HepG2 (cell line): ENCODE measurements at regions not wholly inside any gene's neighbourhood (a gene's known extent, or its start where the extent isn't known, plus 50 kb on each side); places are given as distances from the start of the nearest gene placed in this dataset.

Experiments
- ATAC-seq: fragments of 200-7000 bp; cut with Tn5 transposase; 3 replicates; pipeline ENCODE4 v1.9.1; 2020; ENCODE audit warnings: mild to moderate bottlenecking, moderate library complexity
- BruUV-seq: library from RNA; stranded (reverse); fragments of 400-500 nt; replicated peaks from 2 replicates; lab custom pipeline; 2021; lab: Mats Ljungman, UMichigan
- CTCF ChIA-PET: fragments of 300-600 bp; formaldehyde crosslinking; extraction: SDS; loops from one replicate; lab custom pipeline; 2021; ENCODE audit warnings: low total read pairs, inconsistent platforms, low intra/inter-chr PET ratio; lab: Yijun Ruan, JAX
- POLR2A ChIA-PET: fragments of 350-600 bp; sonication (Branson Sonifier 250); formaldehyde crosslinking; loops from one replicate; lab custom pipeline; 2020; ENCODE audit warnings: antibody characterized with exemption, inconsistent platforms; lab: Yijun Ruan, JAX
- DNase-seq: peaks from one replicate; pipeline ENCODE4 v3.0.0-alpha.2; 2015; ENCODE audit warnings: low spot score
- FAIRE-seq: peaks from 3 replicates; lab custom pipeline; 2011; peaks lifted over from hg19 to GRCh38; lab: Jason Lieb, UNC
- H2AFZ ChIP-seq: one replicate; pipeline ENCODE4 v1.6.1; 2011; ENCODE audit warnings: low read length, inconsistent platforms
- H3K27ac ChIP-seq: fragments of 300-600 bp; 3 replicates; pipeline ENCODE4 v1.8.0; 2011; ENCODE audit warnings: mixed run types, mild to moderate bottlenecking, mixed read lengths, low read length, inconsistent platforms; ENCODE audit not compliant: insufficient read depth; ENCODE audit errors: extremely low read length
- H3K27me3 ChIP-seq, 2 experiments: fragments of 200-600 bp in 1 of 2; 2 replicates in 1 of 2; 3 replicates in 1 of 2; pipeline versions ENCODE4 v1.6.0 to v1.8.0; 2011; ENCODE audit warnings: low read length in 2 of 2, mild to moderate bottlenecking in 2 of 2, moderate library complexity in 2 of 2, inconsistent platforms in 1 of 2; ENCODE audit not compliant: insufficient read depth in 2 of 2, control insufficient read depth in 1 of 2
- H3K36me3 ChIP-seq, 2 experiments: fragments of 200-600 bp in 1 of 2; replicated peaks in 1 of 2; 2 replicates in 1 of 2; 3 replicates in 1 of 2; pipeline versions ENCODE4 v1.5.1 to v1.8.0; 2011; ENCODE audit warnings: low read length in 2 of 2, inconsistent platforms in 1 of 2; ENCODE audit not compliant: insufficient read depth in 2 of 2, control insufficient read depth in 1 of 2
- H3K4me1 ChIP-seq: 2 replicates; pipeline ENCODE4 v1.5.1; 2012; ENCODE audit warnings: low read length, inconsistent platforms; ENCODE audit not compliant: insufficient read depth
- H3K4me2 ChIP-seq: 2 replicates; pipeline ENCODE4 v1.6.0; 2011; ENCODE audit warnings: low read depth, low read length, inconsistent platforms
- H3K4me3 ChIP-seq, 3 experiments: fragments of 200-600 bp in 1 of 3; sonication (generic), shearing (Covaris generic) in 1 of 3; replicated peaks in 1 of 3; 2 replicates each; pipeline ENCODE4 v1.5.1; 2011 to 2016; ENCODE audit warnings: low read length in 3 of 3, inconsistent platforms in 2 of 3, low read depth in 2 of 3, mild to moderate bottlenecking in 2 of 3, control low read depth in 1 of 3, mixed read lengths in 1 of 3; ENCODE audit not compliant: insufficient read depth in 1 of 3
- H3K79me2 ChIP-seq: one replicate; pipeline ENCODE4 v1.6.1; 2011; ENCODE audit warnings: low read length, inconsistent platforms; ENCODE audit not compliant: insufficient read depth
- H3K9ac ChIP-seq: 2 replicates; pipeline ENCODE4 v1.6.0; 2011; ENCODE audit warnings: mild to moderate bottlenecking, low read depth, low read length, inconsistent platforms; ENCODE audit not compliant: insufficient read depth
- H3K9me3 ChIP-seq: 2 replicates; pipeline ENCODE4 v1.5.1; 2012; ENCODE audit warnings: mild to moderate bottlenecking, low read length
- H4K20me1 ChIP-seq: 2 replicates; pipeline ENCODE4 v1.6.0; 2011; ENCODE audit warnings: inconsistent platforms, mild to moderate bottlenecking, low read length, moderate library complexity; ENCODE audit not compliant: insufficient read depth
- KDM4B ChIP-seq: sonication (generic); formaldehyde crosslinking; IDR thresholded peaks from 2 replicates; pipeline ENCODE4 v1.4.0; 2020; ENCODE audit warnings: missing genetic modification reagents
- KIAA2018 ChIP-seq: sonication (generic); formaldehyde crosslinking; IDR thresholded peaks from 2 replicates; pipeline ENCODE4 v1.5.0; 2020; ENCODE audit warnings: mild to moderate bottlenecking, missing genetic modification reagents, borderline replicate concordance
- LRRFIP1 ChIP-seq: sonication (generic); formaldehyde crosslinking; conservative IDR thresholded peaks from 2 replicates; pipeline ENCODE4 v1.4.0; 2020; ENCODE audit warnings: missing genetic modification reagents
- RCOR2 ChIP-seq: IDR thresholded peaks from 2 replicates; pipeline ENCODE4 v1.6.1; 2016; ENCODE audit warnings: missing biosample characterization, missing genetic modification reagents
- TP53 ChIP-seq: sonication (generic); formaldehyde crosslinking; conservative IDR thresholded peaks from 2 replicates; pipeline ENCODE4 v1.4.0; 2020; ENCODE audit warnings: missing genetic modification reagents
- ZNF614 ChIP-seq: IDR thresholded peaks from 2 replicates; pipeline ENCODE4 v1.6.1; 2018; ENCODE audit warnings: missing biosample characterization, missing genetic modification reagents, inconsistent platforms, borderline replicate concordance
- ZNF816 ChIP-seq: sonication (generic); formaldehyde crosslinking; IDR thresholded peaks from 2 replicates; pipeline ENCODE4 v1.8.0; 2022; ENCODE audit warnings: missing genetic modification reagents, mild to moderate bottlenecking, borderline replicate concordance
- WGBS: methylation state at CpG from one replicate; pipeline ENCODE4 v1.1.6; 2017; ENCODE audit warnings: low lambda C conversion rate; 5-methylcytosine and 5-hydroxymethylcytosine counted together
- in situ Hi-C: cut with HindIII; loops from 2 replicates; pipeline ENCODE4 v1.10.0; 2017; ENCODE audit warnings: low pct_unique_long_range_greater_than_20kb; ENCODE audit not compliant: extremely low pct_ligation_motif_present
- intact Hi-C: fragments of 100-400 bp; cut with micrococcal nuclease; formaldehyde crosslinking; loops from one replicate; pipeline ENCODE4 v1.10.0; 2022; ENCODE audit not compliant: unreplicated experiment
- TF ChIP-seq, protein P1 (sequence below): sonication (generic); formaldehyde crosslinking; IDR thresholded peaks from 2 replicates; pipeline ENCODE4 v1.5.1; 2020; ENCODE audit warnings: mild to moderate bottlenecking, missing genetic modification reagents, borderline replicate concordance

GRCh38 chr6:12383448-12383847 lies 93.3 kb downstream of the EDN1 start:
- H3K27ac ChIP-seq, result no peak overlapping the region
- H3K79me2 ChIP-seq, result no peaks in the 10 kb centered on the region
- 85% methylated on average over 3 of the region's 3 CpGs for WGBS
- no peaks in the 10 kb centered on the region; the same call in 1 of the 2 replicates for H4K20me1 ChIP-seq
- ATAC-seq, result no peak
- POLR2A ChIA-PET, result interaction anchor here (1.0 kb wide), 1 partner anchor 18 kb away, joined by 3 read pairs; no protein-coding TSS in a partner anchor
- H3K36me3 ChIP-seq, result no peaks in the 10 kb centered on the region
- no peak overlapping the region for H3K4me2 ChIP-seq
- FAIRE-seq, result no peak
- H3K4me1 ChIP-seq, result peaks cover 10% of the 10 kb centered on the region
- no peak overlapping the region for H2AFZ ChIP-seq
- H3K27me3 ChIP-seq, result 0 out of 5 replicates have a peak, but pooled peaks cover 0 to 1% of the 10 kb centered on the region in 2 experiments
- CTCF ChIA-PET, result no interaction called here
- H3K9me3 ChIP-seq, result no peaks in the 10 kb centered on the region
- no TSS peak for BruUV-seq
- no peak for DNase-seq
- H3K9ac ChIP-seq, result no peak overlapping the region
- H3K4me3 ChIP-seq, result no peak overlapping the region
- intact Hi-C loops, result no loop called here
- in situ Hi-C loops, result no loop called here
- no peak for TF ChIP-seq ZNF816
- TF ChIP-seq KIAA2018 (CRISPR knock-in tag), result no peak
- TF ChIP-seq ZNF614 (CRISPR knock-in tag), result no peak
- TF ChIP-seq RCOR2 (CRISPR knock-in tag), result no peak
- TF ChIP-seq, protein P1, sequence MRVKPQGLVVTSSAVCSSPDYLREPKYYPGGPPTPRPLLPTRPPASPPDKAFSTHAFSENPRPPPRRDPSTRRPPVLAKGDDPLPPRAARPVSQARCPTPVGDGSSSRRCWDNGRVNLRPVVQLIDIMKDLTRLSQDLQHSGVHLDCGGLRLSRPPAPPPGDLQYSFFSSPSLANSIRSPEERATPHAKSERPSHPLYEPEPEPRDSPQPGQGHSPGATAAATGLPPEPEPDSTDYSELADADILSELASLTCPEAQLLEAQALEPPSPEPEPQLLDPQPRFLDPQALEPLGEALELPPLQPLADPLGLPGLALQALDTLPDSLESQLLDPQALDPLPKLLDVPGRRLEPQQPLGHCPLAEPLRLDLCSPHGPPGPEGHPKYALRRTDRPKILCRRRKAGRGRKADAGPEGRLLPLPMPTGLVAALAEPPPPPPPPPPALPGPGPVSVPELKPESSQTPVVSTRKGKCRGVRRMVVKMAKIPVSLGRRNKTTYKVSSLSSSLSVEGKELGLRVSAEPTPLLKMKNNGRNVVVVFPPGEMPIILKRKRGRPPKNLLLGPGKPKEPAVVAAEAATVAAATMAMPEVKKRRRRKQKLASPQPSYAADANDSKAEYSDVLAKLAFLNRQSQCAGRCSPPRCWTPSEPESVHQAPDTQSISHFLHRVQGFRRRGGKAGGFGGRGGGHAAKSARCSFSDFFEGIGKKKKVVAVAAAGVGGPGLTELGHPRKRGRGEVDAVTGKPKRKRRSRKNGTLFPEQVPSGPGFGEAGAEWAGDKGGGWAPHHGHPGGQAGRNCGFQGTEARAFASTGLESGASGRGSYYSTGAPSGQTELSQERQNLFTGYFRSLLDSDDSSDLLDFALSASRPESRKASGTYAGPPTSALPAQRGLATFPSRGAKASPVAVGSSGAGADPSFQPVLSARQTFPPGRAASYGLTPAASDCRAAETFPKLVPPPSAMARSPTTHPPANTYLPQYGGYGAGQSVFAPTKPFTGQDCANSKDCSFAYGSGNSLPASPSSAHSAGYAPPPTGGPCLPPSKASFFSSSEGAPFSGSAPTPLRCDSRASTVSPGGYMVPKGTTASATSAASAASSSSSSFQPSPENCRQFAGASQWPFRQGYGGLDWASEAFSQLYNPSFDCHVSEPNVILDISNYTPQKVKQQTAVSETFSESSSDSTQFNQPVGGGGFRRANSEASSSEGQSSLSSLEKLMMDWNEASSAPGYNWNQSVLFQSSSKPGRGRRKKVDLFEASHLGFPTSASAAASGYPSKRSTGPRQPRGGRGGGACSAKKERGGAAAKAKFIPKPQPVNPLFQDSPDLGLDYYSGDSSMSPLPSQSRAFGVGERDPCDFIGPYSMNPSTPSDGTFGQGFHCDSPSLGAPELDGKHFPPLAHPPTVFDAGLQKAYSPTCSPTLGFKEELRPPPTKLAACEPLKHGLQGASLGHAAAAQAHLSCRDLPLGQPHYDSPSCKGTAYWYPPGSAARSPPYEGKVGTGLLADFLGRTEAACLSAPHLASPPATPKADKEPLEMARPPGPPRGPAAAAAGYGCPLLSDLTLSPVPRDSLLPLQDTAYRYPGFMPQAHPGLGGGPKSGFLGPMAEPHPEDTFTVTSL, result no peak
- TF ChIP-seq TP53 (CRISPR knock-in tag), result no peak
- TF ChIP-seq KDM4B (CRISPR knock-in tag), result no peak
- no peak for TF ChIP-seq LRRFIP1 (CRISPR knock-in tag)
